H1 (cell line): ENCODE measurements at regions not wholly inside any gene's neighbourhood (a gene's known extent, or its start where the extent isn't known, plus 50 kb on each side); places are given as distances from the start of the nearest gene placed in this dataset.

Experiments
- EP300 ChIP-seq, 2 experiments: IDR thresholded peaks; 1 replicate in 1 of 2; 2 replicates in 1 of 2; pipeline ENCODE4 v1.6.1; 2011 to 2012; ENCODE audit warnings: low read depth in 2 of 2, low read length in 2 of 2, mild to moderate bottlenecking in 2 of 2, borderline replicate concordance in 1 of 2, inconsistent platforms in 1 of 2, moderate library complexity in 1 of 2
- RAD21 ChIP-seq, 2 experiments: IDR thresholded peaks in 1 of 2; conservative IDR thresholded peaks in 1 of 2; 2 replicates each; pipeline ENCODE4 v1.6.1; 2011; ENCODE audit warnings: low read depth in 2 of 2, low read length in 2 of 2, improper control_type of control experiment in 1 of 2, inconsistent platforms in 1 of 2, mild to moderate bottlenecking in 1 of 2, moderate library complexity in 1 of 2
- SP4 ChIP-seq: IDR thresholded peaks from 2 replicates; pipeline ENCODE4 v1.6.1; 2012; ENCODE audit warnings: low read length, inconsistent platforms
- TEAD4 ChIP-seq: IDR thresholded peaks from 2 replicates; pipeline ENCODE4 v1.6.1; 2012; ENCODE audit warnings: low read depth, low read length, inconsistent platforms, mixed read lengths

- TF ChIP-seq EP300 (IDR thresholded peaks at IDR 0.05; ENCODE audit: borderline replicate concordance in 1 of 2, low read depth in 2 of 2, low read length in 2 of 2) (no peak), SP4 (no peak), TEAD4 (no peak), RAD21 (IDR thresholded peaks at IDR 0.05 in 1 of 2, conservative IDR thresholded peaks at IDR 0.05 in 1 of 2; ENCODE audit: low read depth in 2 of 2, low read length in 2 of 2) (no peak)
Observed at GRCh38 chr17:53721101-53721500, 101.6 kb upstream of the KIF2B start (continued).
